HL-60 (cell line): ENCODE measurements at regions not wholly inside any gene's neighbourhood (a gene's known extent, or its start where the extent isn't known, plus 50 kb on each side); places are given as distances from the start of the nearest gene placed in this dataset.

Experiments
- DNase-seq, 2 experiments: peaks; one replicate each; pipeline ENCODE4 v3.0.0-alpha.2; 2010 to 2020; ENCODE audit warnings: low read depth in 1 of 2, low spot score in 1 of 2
- H3K27ac ChIP-seq: fragments of 250-450 bp; sonication (Bioruptor Pico); replicated peaks from 2 replicates; pipeline ENCODE4 v1.5.1; 2020; ENCODE audit warnings: mild to moderate bottlenecking, moderate library complexity
- H3K27me3 ChIP-seq: fragments of 250-450 bp; sonication (Bioruptor Pico); 2 replicates; pipeline ENCODE4 v1.5.1; 2021; ENCODE audit warnings: mild to moderate bottlenecking, moderate library complexity; ENCODE audit not compliant: insufficient read depth, poor library complexity, severe bottlenecking
- H3K4me3 ChIP-seq: replicated peaks from 2 replicates; pipeline ENCODE4 v1.5.1; 2011; ENCODE audit warnings: mild to moderate bottlenecking, control low read depth, low read length; ENCODE audit not compliant: insufficient read depth
- GABPA ChIP-seq: IDR thresholded peaks from 2 replicates; pipeline ENCODE4 v1.6.1; 2012; ENCODE audit warnings: low read depth
- POLR2AphosphoS5 ChIP-seq: IDR thresholded peaks from 2 replicates; pipeline ENCODE4 v1.6.1; 2012; ENCODE audit warnings: low read depth
- SPI1 ChIP-seq: IDR thresholded peaks from 2 replicates; pipeline ENCODE4 v1.6.1; 2012; ENCODE audit warnings: low read depth, mild to moderate bottlenecking, borderline replicate concordance
- TF ChIP-seq, protein P1 (sequence below): IDR thresholded peaks from 2 replicates; pipeline ENCODE4 v1.6.1; 2012; ENCODE audit warnings: low read depth; ENCODE audit not compliant: insufficient replicate concordance
- TF ChIP-seq, protein P2 (sequence below): IDR thresholded peaks from one replicate; pipeline ENCODE4 v1.5.1; 2011; ENCODE audit warnings: low read length, control low read depth, inconsistent platforms; ENCODE audit not compliant: insufficient read depth

DNA sequence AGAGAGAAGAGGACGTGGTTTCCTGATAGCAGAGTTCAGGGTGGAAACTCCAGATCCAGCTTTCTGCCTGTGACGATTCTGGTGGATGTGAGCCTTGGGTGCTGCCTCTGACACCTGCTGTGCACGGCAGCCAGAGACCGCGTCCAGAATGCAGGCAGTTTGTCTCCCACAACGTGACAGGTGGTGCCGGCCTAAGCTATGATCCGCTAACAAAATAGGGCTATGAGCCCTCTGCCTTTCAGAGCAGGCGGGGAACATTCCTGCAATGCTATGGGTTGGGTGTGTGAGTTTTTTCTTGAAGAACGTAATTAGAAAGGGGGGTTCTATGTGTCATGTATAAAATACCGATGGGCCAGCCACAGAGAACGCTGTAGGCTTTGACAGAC is 297.3 kb upstream of the PRKCQ start:
- no peak for DNase-seq
- H3K27ac ChIP-seq: no peak overlapping the region
- no peaks in the 10 kb centered on the region for H3K27me3 ChIP-seq
- H3K4me3 ChIP-seq: no peak overlapping the region
- TF ChIP-seq GABPA (no peak), POLR2AphosphoS5 (no peak), SPI1 (no peak)
- TF ChIP-seq, protein P1, sequence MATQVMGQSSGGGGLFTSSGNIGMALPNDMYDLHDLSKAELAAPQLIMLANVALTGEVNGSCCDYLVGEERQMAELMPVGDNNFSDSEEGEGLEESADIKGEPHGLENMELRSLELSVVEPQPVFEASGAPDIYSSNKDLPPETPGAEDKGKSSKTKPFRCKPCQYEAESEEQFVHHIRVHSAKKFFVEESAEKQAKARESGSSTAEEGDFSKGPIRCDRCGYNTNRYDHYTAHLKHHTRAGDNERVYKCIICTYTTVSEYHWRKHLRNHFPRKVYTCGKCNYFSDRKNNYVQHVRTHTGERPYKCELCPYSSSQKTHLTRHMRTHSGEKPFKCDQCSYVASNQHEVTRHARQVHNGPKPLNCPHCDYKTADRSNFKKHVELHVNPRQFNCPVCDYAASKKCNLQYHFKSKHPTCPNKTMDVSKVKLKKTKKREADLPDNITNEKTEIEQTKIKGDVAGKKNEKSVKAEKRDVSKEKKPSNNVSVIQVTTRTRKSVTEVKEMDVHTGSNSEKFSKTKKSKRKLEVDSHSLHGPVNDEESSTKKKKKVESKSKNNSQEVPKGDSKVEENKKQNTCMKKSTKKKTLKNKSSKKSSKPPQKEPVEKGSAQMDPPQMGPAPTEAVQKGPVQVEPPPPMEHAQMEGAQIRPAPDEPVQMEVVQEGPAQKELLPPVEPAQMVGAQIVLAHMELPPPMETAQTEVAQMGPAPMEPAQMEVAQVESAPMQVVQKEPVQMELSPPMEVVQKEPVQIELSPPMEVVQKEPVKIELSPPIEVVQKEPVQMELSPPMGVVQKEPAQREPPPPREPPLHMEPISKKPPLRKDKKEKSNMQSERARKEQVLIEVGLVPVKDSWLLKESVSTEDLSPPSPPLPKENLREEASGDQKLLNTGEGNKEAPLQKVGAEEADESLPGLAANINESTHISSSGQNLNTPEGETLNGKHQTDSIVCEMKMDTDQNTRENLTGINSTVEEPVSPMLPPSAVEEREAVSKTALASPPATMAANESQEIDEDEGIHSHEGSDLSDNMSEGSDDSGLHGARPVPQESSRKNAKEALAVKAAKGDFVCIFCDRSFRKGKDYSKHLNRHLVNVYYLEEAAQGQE: no peak
- TF ChIP-seq, protein P2, sequence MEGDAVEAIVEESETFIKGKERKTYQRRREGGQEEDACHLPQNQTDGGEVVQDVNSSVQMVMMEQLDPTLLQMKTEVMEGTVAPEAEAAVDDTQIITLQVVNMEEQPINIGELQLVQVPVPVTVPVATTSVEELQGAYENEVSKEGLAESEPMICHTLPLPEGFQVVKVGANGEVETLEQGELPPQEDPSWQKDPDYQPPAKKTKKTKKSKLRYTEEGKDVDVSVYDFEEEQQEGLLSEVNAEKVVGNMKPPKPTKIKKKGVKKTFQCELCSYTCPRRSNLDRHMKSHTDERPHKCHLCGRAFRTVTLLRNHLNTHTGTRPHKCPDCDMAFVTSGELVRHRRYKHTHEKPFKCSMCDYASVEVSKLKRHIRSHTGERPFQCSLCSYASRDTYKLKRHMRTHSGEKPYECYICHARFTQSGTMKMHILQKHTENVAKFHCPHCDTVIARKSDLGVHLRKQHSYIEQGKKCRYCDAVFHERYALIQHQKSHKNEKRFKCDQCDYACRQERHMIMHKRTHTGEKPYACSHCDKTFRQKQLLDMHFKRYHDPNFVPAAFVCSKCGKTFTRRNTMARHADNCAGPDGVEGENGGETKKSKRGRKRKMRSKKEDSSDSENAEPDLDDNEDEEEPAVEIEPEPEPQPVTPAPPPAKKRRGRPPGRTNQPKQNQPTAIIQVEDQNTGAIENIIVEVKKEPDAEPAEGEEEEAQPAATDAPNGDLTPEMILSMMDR: no peak

DNA sequence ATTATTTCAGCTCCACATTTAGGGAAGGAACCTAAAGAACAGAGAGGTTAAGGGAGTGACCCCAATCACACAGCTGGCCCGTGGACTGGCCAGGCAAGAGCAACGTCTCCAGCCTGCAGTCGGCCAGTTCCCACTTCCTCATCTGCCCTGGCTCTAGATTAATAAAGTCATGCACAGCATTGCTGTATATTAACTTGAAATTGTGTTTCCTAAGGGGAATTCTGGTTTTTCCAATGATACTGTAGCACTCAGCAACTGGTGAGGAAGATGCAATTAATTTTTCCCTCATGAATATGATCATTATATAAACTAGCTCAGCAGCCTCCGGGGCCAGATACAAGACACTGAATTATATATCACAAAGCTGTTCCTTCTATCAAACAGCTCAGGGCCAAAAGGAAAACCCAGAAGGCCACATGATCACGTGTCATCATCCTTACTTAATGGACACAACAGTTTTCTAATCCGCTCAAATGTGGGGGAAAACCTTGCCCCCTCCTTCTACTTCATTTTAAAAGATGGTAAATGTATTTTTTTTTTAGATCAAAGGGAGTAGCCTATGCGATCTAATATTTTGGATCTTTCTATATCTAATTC is 295.3 kb upstream of the PRKCQ start:
- H3K27me3 ChIP-seq: no peaks in the 10 kb centered on the region

DNA sequence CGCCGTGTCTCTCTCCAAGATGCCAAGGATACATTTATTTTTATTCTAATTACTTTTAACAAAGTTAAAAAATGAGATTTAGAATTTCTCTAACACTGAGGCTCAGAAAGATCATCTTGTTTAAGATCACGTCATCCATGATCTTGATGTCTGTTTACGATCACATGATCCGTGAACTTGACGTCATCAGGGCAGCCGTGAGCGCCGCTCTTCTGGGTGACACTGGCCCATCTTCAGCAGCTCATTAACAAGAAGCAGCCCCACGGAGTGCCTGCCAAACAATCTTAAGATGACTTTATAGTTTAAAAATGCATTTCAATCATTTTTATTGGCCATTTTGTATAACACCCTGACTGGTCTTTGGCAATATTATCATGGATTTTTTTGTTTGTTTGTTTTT is 291.1 kb upstream of the PRKCQ start:
- TF ChIP-seq, protein P1: no peak
- TF ChIP-seq POLR2AphosphoS5 (no peak), SPI1 (no peak), GABPA (no peak)
- TF ChIP-seq, protein P2: no peak
- no peak overlapping the region for H3K27ac ChIP-seq
- H3K4me3 ChIP-seq: no peak overlapping the region
- H3K27me3 ChIP-seq: no peaks in the 10 kb centered on the region
- DNase-seq: no peak

More for the DNA sequence above, 295.3 kb upstream of the PRKCQ start:
- no peak for DNase-seq
- no peak overlapping the region for H3K4me3 ChIP-seq
- TF ChIP-seq GABPA: no peak
- TF ChIP-seq, protein P1: no peak
- TF ChIP-seq, protein P2: no peak
- no peak for TF ChIP-seq SPI1
- no peak for TF ChIP-seq POLR2AphosphoS5
- no peak overlapping the region for H3K27ac ChIP-seq
